IPS-18a (cell line): ENCODE measurements at regions not wholly inside any gene's neighbourhood (a gene's known extent, or its start where the extent isn't known, plus 50 kb on each side); places are given as distances from the start of the nearest gene placed in this dataset.
"Not testable (repeated sequence)": the region's sequence is repeated elsewhere in the genome, so short reads cannot be mapped to it uniquely, and the experiment has no call there.

Experiments used
- H3K27ac ChIP-seq: one replicate; pipeline ENCODE4 v1.5.1; 2013; ENCODE audit warnings: low read length
- H3K27me3 ChIP-seq: one replicate; pipeline ENCODE4 v1.6.1; 2013; ENCODE audit warnings: mild to moderate bottlenecking, low read length; ENCODE audit not compliant: control insufficient read depth, insufficient read depth
- H3K36me3 ChIP-seq: one replicate; pipeline ENCODE4 v1.6.1; 2013; ENCODE audit warnings: low read depth, low read length; ENCODE audit not compliant: control insufficient read depth
- H3K4me1 ChIP-seq: one replicate; pipeline ENCODE4 v1.6.1; 2013; ENCODE audit warnings: low read depth, low read length; ENCODE audit not compliant: control insufficient read depth
- H3K4me3 ChIP-seq: one replicate; pipeline ENCODE4 v1.5.1; 2013; ENCODE audit warnings: low read length
- H3K9ac ChIP-seq: one replicate; pipeline ENCODE4 v1.6.1; 2013; ENCODE audit warnings: mild to moderate bottlenecking, low read length, moderate library complexity
- H3K9me3 ChIP-seq: one replicate; pipeline ENCODE4 v1.6.1; 2013; ENCODE audit warnings: low read depth, low read length; ENCODE audit not compliant: control insufficient read depth

DNA sequence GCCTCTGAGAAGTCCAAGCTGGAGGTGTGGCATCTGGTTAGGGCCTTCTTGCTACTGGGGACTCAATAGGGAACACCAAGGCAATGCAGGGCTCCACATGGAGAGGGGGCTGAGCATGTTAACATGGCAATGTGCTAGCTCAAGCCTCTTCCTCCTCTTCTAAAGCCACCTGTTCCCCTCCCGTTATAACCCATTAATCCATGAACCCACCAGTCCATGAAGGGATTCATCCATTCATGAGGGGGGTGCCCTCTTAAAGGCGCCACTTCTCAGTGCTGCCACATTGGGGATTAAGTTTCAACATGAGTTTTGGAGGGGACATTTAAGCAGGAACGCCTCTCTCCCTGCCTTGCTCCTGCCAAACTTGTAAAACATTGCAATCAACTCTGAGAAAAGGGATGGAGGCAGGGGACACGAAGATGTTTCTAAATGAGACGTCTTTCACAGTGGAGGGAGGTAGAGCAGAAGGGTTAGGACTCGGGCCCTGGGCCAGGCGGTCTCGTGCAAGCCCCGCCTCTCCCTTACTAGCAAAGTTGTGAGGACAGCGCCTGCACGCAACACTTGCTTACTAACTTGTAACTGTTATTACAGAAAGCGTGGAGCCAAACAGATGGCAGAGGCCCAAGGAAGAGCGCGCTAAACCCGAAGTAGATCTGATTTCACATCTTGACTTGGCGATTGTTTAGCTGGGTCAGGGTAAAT lies 118.2 kb upstream of the ZNF516 start:
- Histone ChIP-seq H3K27me3 (peaks cover under 1% of the 10 kb centered on the region), H3K36me3 (no peaks in the 10 kb centered on the region), H3K9me3 (no peaks in the 10 kb centered on the region), H3K4me3 (no peak overlapping the region), H3K4me1 (no peaks in the 10 kb centered on the region), H3K27ac (no peak overlapping the region), H3K9ac (no peak overlapping the region)

DNA sequence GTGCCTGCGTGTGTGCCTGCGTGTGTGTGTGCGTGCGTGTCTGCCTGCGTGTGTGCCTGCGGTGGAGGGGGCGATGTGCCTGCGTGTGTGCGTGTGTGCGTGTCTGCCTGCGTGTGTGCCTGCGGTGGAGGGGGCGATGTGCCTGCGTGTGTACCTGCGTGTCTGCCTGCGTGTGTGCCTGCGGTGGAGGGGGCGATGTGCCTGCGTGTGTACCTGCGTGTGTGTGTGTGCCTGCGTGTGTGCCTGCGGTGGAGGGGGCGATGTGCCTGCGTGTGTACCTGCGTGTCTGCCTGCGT lies 116.7 kb upstream of the ZNF516 start:
- H3K27me3 ChIP-seq, H3K4me1 ChIP-seq, H3K27ac ChIP-seq, H3K9ac ChIP-seq, H3K36me3 ChIP-seq, H3K4me3 ChIP-seq, H3K9me3 ChIP-seq: not testable (repeated sequence)

DNA sequence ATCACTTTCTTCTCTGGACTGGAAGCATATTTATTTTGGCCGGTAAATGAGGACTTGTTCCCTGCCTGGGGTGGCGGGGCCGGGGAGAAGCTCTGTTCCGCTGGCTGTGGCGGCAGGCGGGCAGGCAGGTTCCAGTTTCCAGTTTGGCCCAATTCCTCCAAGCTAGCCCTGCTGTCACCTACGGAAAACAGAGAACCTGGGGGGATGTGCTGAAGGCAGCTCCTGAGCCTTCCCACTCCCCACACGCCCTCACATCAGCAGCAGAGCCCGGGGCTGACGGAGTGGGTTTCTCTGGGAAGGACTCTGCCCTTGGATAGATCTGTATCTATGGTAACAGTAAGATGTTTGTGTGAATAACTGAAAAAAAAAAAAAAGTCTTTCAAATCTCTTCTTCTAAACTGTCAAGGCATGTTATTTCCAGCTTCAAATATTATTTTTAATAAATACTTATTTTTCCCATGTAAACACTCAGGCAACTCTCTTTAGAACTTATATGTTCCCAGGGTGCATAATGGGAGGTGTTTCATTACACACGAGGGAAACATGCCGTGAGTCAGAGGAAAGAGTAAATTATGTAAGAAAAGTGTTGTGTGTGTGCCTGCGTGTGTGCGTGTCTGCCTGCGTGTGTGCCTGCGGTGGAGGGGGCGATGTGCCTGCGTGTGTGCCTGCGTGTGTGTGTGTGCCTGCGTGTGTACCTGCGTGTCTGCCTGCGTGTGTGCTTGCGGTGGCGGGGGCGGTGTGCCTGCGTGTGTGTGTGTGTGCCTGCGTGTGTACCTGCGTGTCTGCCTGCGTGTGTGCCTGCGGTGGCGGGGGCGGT lies 116.1 kb upstream of the ZNF516 start:
- Histone ChIP-seq H3K9me3 (no peaks in the 10 kb centered on the region), H3K27ac (no peak overlapping the region), H3K27me3 (no peaks in the 10 kb centered on the region), H3K36me3 (no peaks in the 10 kb centered on the region), H3K9ac (no peak overlapping the region), H3K4me1 (no peaks in the 10 kb centered on the region), H3K4me3 (no peak overlapping the region)

DNA sequence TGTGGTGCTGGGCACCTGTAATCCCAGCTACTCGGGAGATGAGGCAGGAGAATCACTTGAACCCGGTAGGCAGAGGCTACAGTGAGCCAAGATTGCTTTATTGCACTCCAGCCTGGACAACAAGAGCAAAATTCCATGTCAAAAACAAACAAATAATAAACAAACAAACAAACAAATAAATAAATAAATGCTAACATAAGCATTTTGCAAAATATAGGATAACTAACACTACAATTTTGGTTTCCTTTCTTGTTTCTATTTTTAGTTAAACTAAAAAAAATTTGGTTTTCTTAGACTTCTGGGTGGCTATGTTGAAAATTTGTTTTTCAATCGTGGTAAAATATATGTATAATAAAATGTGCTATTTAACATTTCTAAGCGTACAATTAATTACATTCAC lies 115.0 kb upstream of the ZNF516 start:
- no peaks in the 10 kb centered on the region for H3K27me3 ChIP-seq
- H3K9me3 ChIP-seq = no peaks in the 10 kb centered on the region
- no peak overlapping the region for H3K9ac ChIP-seq
- H3K4me3 ChIP-seq = no peak overlapping the region
- H3K27ac ChIP-seq = no peak overlapping the region
- H3K4me1 ChIP-seq = no peaks in the 10 kb centered on the region
- H3K36me3 ChIP-seq = no peaks in the 10 kb centered on the region

DNA sequence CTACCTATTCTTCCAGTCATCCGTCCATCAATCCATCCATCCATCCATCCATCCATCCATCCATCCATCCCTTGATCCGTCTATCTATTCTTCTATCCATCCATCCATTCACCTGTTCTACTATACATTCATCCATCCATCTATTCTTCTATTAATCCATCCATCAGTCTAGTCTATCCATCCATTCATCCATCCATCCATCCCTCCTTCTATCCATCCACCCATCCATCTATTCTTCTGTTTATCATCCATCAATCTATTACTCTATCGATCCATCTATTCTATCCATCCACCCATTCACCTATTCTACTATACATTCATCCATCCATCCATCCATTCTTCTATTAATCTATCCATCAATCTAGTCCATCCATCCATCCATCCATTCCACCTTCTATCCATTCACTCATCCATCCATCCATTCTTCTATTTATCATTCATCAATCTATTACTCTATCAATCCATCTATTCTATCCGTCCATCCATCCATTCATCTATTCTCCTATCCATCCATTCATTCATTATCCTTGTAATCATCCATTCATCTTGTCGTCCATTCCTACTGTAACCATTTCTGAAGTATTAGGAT lies 110.4 kb upstream of the ZNF516 start:
- H3K9ac ChIP-seq = no peak overlapping the region
- no peaks in the 10 kb centered on the region for H3K27me3 ChIP-seq
- H3K9me3 ChIP-seq = no peaks in the 10 kb centered on the region
- H3K27ac ChIP-seq = no peak overlapping the region
- H3K4me1 ChIP-seq = no peaks in the 10 kb centered on the region
- no peak overlapping the region for H3K4me3 ChIP-seq
- H3K36me3 ChIP-seq = no peaks in the 10 kb centered on the region

DNA sequence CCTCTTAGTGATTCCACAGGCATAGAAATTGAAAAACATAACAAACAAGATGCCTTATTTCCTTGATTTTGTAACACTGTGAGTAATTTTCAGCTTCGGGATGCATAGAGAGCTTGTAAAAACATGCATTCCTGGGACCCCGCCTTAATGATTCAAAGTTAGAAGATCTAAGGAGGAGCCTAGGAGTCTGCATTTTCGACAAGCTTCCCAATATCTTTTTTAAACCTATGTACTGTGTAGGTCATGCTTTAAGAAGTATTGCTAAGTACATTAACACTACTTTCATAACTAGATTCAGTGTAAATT lies 109.8 kb upstream of the ZNF516 start:
- H3K27ac ChIP-seq = no peak overlapping the region
- H3K4me3 ChIP-seq = no peak overlapping the region
- no peak overlapping the region for H3K9ac ChIP-seq
- H3K9me3 ChIP-seq = no peaks in the 10 kb centered on the region
- no peaks in the 10 kb centered on the region for H3K27me3 ChIP-seq
- H3K36me3 ChIP-seq = no peaks in the 10 kb centered on the region
- H3K4me1 ChIP-seq = no peaks in the 10 kb centered on the region

DNA sequence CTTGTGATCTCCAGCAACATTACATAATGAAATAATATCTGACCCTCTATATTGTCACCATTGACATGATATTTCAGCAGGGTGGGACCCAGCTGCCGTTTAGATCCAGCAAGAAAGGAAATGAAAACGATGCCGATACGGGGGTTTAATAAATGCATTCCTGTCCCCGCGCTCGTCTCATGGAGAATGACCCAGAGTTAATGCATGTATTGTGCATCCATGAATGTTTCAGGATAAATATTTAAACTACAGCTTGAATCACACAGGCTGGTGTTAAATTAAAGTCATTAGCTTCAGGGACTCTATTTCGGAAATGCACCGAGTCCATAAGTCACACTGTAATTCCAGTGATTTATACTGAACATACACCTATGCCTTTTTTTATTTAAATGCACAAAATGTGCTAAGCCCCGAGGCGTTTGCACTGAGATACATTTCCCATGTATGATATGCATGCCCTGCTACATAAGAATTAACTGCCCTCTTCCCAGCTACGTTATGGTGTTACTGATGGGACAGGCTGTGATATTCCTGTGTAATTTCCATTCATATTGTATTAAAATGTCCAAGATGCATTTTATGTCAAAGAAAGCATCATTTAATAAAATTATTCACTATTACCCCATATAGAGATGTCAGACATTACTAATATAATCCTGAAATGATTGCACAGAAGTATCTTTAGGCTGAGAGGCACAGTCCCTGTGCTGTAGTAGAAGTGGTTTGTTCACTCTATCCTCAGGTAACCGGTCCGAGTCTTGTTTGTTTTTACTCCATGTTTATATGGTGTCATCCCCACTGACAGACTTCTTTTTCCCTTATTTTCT lies 109.3 kb upstream of the ZNF516 start:
- H3K9ac ChIP-seq = no peak overlapping the region
- no peak overlapping the region for H3K27ac ChIP-seq
- no peaks in the 10 kb centered on the region for H3K36me3 ChIP-seq
- H3K4me1 ChIP-seq = no peaks in the 10 kb centered on the region
- H3K4me3 ChIP-seq = no peak overlapping the region
- no peaks in the 10 kb centered on the region for H3K9me3 ChIP-seq
- H3K27me3 ChIP-seq = no peaks in the 10 kb centered on the region

DNA sequence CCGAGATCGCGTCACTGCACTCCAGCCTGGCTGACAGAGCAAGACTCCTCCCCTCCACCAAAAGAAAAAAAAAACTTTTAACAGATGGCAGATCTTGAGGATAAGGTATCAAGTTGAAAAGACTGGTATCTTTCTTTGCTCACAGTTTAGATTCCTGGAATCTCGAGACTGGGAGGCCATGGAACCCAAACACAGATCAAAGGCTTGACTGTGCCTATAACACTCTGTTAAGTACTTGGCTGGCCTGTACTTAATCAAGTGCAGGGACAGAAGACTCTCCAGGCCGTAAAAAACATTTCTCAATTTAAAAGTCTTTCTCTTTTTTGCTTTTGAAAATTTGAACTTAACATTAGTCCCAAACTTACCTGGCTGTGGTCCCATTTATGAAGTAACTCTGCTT lies 107.1 kb upstream of the ZNF516 start:
- Histone ChIP-seq H3K4me3 (no peak overlapping the region), H3K27me3 (no peaks in the 10 kb centered on the region), H3K36me3 (no peaks in the 10 kb centered on the region), H3K9ac (no peak overlapping the region), H3K27ac (no peak overlapping the region), H3K9me3 (no peaks in the 10 kb centered on the region), H3K4me1 (no peaks in the 10 kb centered on the region)

DNA sequence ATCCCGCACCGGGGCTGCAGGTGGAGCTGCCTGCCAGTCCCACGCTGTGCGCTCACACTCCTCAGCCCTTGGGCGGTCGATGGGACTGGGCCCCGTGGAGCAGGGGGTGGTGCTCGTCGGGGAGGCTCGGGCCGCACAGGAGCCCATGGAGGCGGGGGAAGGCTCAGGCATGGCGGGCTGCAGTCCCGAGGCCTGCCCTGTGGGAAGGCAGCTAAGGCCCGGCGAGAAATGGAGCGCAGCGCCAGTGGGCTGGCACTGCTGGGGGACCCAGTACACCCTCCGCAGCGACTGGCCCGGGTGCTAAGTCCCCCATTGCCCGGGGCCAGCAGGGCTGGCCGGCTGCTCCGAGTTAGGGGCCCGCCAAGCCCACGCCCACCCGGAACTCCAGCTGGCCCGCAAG lies 105.0 kb upstream of the ZNF516 start:
- not testable (repeated sequence) for H3K27ac ChIP-seq, H3K9ac ChIP-seq, H3K9me3 ChIP-seq, H3K4me3 ChIP-seq, H3K36me3 ChIP-seq, H3K27me3 ChIP-seq, H3K4me1 ChIP-seq

DNA sequence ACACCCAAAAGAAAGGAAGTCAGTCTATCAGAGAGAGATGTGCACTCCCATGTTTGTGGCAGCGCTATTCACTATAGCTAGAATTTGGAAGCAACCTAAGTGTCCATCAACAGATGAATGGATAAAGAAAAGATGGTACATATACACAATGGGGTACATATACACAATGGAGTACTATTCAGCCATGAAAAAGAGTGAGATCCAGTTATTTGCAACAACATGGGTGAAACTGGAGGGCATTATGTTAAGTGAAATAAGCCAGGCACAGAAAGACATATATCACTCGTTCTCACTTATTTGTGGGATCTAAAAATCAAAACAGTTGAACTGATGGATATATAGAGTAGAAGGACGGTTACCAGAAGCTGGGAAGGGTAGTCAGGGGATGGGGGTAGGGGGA lies 99.9 kb upstream of the ZNF516 start:
- Histone ChIP-seq H3K36me3 (no peaks in the 10 kb centered on the region), H3K27ac (no peak overlapping the region), H3K9ac (no peak overlapping the region), H3K4me3 (no peak overlapping the region), H3K27me3 (no peaks in the 10 kb centered on the region), H3K9me3 (no peaks in the 10 kb centered on the region), H3K4me1 (no peaks in the 10 kb centered on the region)

DNA sequence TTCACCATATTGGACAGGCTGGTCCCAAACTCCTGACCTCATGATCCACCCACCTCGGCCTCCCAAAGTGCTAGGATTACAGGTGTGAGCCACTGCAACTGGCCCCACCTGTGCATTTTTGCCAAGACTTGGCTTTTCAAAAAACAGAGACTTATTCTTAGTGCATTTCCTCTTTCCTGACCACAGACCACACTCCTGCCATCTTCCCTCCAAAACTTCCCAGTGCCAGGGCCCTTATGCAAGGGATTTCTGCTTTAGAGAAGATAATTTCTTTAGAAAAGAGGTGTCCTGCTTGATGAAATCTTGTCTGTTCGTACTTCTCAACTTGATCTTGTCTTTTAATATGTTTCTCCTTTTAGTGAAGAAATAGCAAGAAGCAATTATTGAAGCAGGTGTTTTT lies 98.8 kb upstream of the ZNF516 start:
- Histone ChIP-seq H3K4me3 (no peak overlapping the region), H3K27ac (no peak overlapping the region), H3K27me3 (no peaks in the 10 kb centered on the region), H3K9me3 (no peaks in the 10 kb centered on the region), H3K9ac (no peak overlapping the region), H3K36me3 (no peaks in the 10 kb centered on the region), H3K4me1 (peaks cover under 1% of the 10 kb centered on the region)
